HEK293 (cell line): ENCODE measurements at regions not wholly inside any gene's neighbourhood (a gene's known extent, or its start where the extent isn't known, plus 50 kb on each side); places are given as distances from the start of the nearest gene placed in this dataset.

Experiments
- CTCF ChIA-PET: fragments of 350-600 bp; formaldehyde crosslinking; extraction: SDS; loops from one replicate; lab custom pipeline; 2021; ENCODE audit warnings: antibody characterized with exemption; lab: Yijun Ruan, JAX
- POLR2A ChIA-PET: fragments of 300-600 bp; formaldehyde crosslinking; extraction: SDS; loops from one replicate; lab custom pipeline; 2020; ENCODE audit warnings: antibody characterized with exemption, inconsistent platforms; lab: Yijun Ruan, JAX
- H3K27ac ChIP-seq: fragments of 200-500 bp; sonication (Bioruptor generic); 2 replicates; pipeline ENCODE4 v1.5.1; 2014; ENCODE audit warnings: low read depth, low read length, control low read depth, inconsistent platforms; ENCODE audit errors: extremely low read depth
- H3K36me3 ChIP-seq, 2 experiments: fragments of 200-500 bp in 1 of 2; sonication (Bioruptor generic) in 1 of 2; 1 replicate in 1 of 2; 2 replicates in 1 of 2; pipeline ENCODE4 v1.5.1; 2014 to 2017; ENCODE audit warnings: inconsistent platforms in 2 of 2, low read length in 2 of 2; ENCODE audit not compliant: control insufficient read depth in 2 of 2, insufficient read depth in 1 of 2
- H3K4me1 ChIP-seq: fragments of 200-500 bp; sonication (Bioruptor generic); 2 replicates; pipeline ENCODE4 v1.5.1; 2014; ENCODE audit warnings: mild to moderate bottlenecking, low read length, inconsistent platforms; ENCODE audit not compliant: control insufficient read depth, insufficient read depth
- H3K4me3 ChIP-seq: 2 replicates; pipeline ENCODE4 v1.5.1; 2011; ENCODE audit warnings: low read depth, mild to moderate bottlenecking, control low read depth, low read length, moderate library complexity
- H3K9me3 ChIP-seq: fragments of 200-500 bp; sonication (Bioruptor generic); 2 replicates; pipeline ENCODE4 v1.5.1; 2014; ENCODE audit warnings: low read depth, low read length, inconsistent platforms; ENCODE audit not compliant: control insufficient read depth, insufficient read depth
- OSR2 ChIP-seq: fragments of 450-650 bp; formaldehyde crosslinking; IDR thresholded peaks from 2 replicates; pipeline ENCODE4 v1.5.1; 2016; ENCODE audit warnings: missing biosample characterization, missing genetic modification characterization
- RBAK ChIP-seq: fragments of 450-650 bp; formaldehyde crosslinking; IDR thresholded peaks from 2 replicates; pipeline ENCODE4 v1.5.1; 2016; ENCODE audit warnings: missing biosample characterization, missing genetic modification characterization
- YY1 ChIP-seq: fragments of 450-650 bp; formaldehyde crosslinking; IDR thresholded peaks from 2 replicates; pipeline ENCODE4 v1.5.1; 2018; ENCODE audit warnings: missing biosample characterization, missing genetic modification characterization
- ZBTB1 ChIP-seq: fragments of 450-650 bp; formaldehyde crosslinking; IDR thresholded peaks from 2 replicates; pipeline ENCODE4 v1.5.1; 2016; ENCODE audit warnings: missing biosample characterization, missing genetic modification characterization
- ZBTB20 ChIP-seq: fragments of 450-650 bp; formaldehyde crosslinking; IDR thresholded peaks from 2 replicates; pipeline ENCODE4 v1.5.1; 2016; ENCODE audit warnings: missing biosample characterization, missing genetic modification characterization
- ZNF10 ChIP-seq: fragments of 450-650 bp; formaldehyde crosslinking; IDR thresholded peaks from 2 replicates; pipeline ENCODE4 v1.5.1; 2017; ENCODE audit warnings: missing biosample characterization, missing genetic modification characterization
- ZNF19 ChIP-seq: fragments of 450-650 bp; formaldehyde crosslinking; IDR thresholded peaks from 2 replicates; pipeline ENCODE4; 2016; ENCODE audit warnings: missing biosample characterization, missing genetic modification characterization, low read depth
- ZNF2 ChIP-seq: fragments of 450-650 bp; formaldehyde crosslinking; IDR thresholded peaks from 2 replicates; pipeline ENCODE4 v1.5.1; 2016; ENCODE audit warnings: missing biosample characterization, missing genetic modification characterization
- ZNF239 ChIP-seq: fragments of 450-650 bp; formaldehyde crosslinking; IDR thresholded peaks from 2 replicates; pipeline ENCODE4 v1.5.1; 2016; ENCODE audit warnings: missing biosample characterization, missing genetic modification characterization
- ZNF248 ChIP-seq: fragments of 450-650 bp; formaldehyde crosslinking; IDR thresholded peaks from 2 replicates; pipeline ENCODE4 v1.5.1; 2017; ENCODE audit warnings: missing biosample characterization, missing genetic modification characterization
- ZNF335 ChIP-seq: fragments of 450-650 bp; formaldehyde crosslinking; conservative IDR thresholded peaks from 2 replicates; pipeline ENCODE4 v1.5.1; 2016; ENCODE audit warnings: missing biosample characterization, missing genetic modification characterization
- ZNF558 ChIP-seq: fragments of 450-650 bp; formaldehyde crosslinking; IDR thresholded peaks from 2 replicates; pipeline ENCODE4 v1.5.1; 2016; ENCODE audit warnings: missing biosample characterization, missing genetic modification characterization
- ZNF560 ChIP-seq: fragments of 450-650 bp; formaldehyde crosslinking; IDR thresholded peaks from 2 replicates; pipeline ENCODE4 v1.5.1; 2017; ENCODE audit warnings: missing biosample characterization, missing genetic modification characterization, borderline replicate concordance
- ZNF701 ChIP-seq: fragments of 450-650 bp; formaldehyde crosslinking; IDR thresholded peaks from 2 replicates; pipeline ENCODE4 v1.5.1; 2016; ENCODE audit warnings: missing biosample characterization, missing genetic modification characterization
- ZNF768 ChIP-seq: fragments of 450-650 bp; formaldehyde crosslinking; IDR thresholded peaks from 2 replicates; pipeline ENCODE4 v1.5.1; 2018; ENCODE audit warnings: missing biosample characterization, mild to moderate bottlenecking, missing genetic modification characterization
- ZNF837 ChIP-seq: fragments of 450-650 bp; formaldehyde crosslinking; IDR thresholded peaks from 2 replicates; pipeline ENCODE4 v1.5.1; 2016; ENCODE audit warnings: missing biosample characterization, missing genetic modification characterization
- TF ChIP-seq, protein P1 (sequence below): fragments of 450-650 bp; formaldehyde crosslinking; IDR thresholded peaks from 2 replicates; pipeline ENCODE4 v1.5.1; 2016; ENCODE audit warnings: missing biosample characterization, missing genetic modification characterization
- TF ChIP-seq, protein P2 (sequence below): fragments of 450-650 bp; formaldehyde crosslinking; IDR thresholded peaks from 2 replicates; pipeline ENCODE4 v1.5.1; 2016; ENCODE audit warnings: missing biosample characterization, missing genetic modification characterization
- TF ChIP-seq, protein P3 (sequence below): fragments of 450-650 bp; formaldehyde crosslinking; IDR thresholded peaks from 2 replicates; pipeline ENCODE4 v1.5.1; 2016; ENCODE audit warnings: missing biosample characterization, missing genetic modification characterization
- TF ChIP-seq, protein P4 (sequence below): fragments of 450-650 bp; formaldehyde crosslinking; IDR thresholded peaks from 2 replicates; pipeline ENCODE4 v1.5.1; 2016; ENCODE audit warnings: missing biosample characterization, missing genetic modification characterization, low read depth
- TF ChIP-seq, protein P5 (sequence below): fragments of 450-650 bp; formaldehyde crosslinking; IDR thresholded peaks from 2 replicates; pipeline ENCODE4 v1.5.1; 2016; ENCODE audit warnings: missing biosample characterization, missing genetic modification characterization

DNA sequence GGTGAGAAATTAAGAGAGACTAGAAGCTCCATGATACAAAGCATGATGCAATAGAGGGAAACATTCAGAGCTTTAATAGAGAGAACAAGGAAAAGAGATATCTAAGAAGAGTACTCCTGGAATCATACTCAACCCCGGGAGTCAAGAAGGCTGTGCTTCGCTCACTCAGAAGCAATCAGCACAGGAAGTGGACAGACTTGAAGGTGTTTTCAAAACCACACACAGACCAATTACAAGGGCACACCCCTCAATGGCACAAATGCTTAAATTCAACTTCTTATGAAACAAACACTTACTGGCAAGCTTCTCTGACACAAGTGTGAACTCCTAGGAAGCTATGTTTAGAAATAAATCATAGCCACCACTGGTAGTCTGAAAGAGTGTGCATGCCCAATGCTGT is 462.3 kb downstream of the GABRG2 start:
- POLR2A ChIA-PET: no interaction called here
- no peaks in the 10 kb centered on the region for H3K9me3 ChIP-seq

DNA sequence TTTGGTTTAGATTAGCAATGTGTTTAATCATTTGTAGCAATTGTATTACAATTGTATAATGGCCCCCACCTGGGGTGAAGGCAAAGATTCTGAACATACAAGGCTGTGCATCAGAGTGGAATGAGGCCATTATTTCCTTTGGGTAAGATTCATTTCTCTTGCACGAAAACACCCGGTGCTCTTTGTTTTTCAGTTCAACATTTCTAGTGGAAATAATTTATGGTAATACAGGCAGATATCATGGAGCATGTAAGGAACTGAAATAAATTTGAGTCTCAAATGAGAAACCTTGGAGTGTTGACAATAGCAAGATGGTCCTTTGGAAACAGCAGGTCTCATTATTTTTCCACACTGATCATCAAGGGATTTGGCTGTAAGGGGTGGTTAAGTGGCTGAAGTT is 475.9 kb downstream of the GABRG2 start:
- ChIA-PET POLR2A (no interaction called here), CTCF (interaction anchor here (0.7 kb wide), 1 partner anchor 1124 kb away, joined by 3 read pairs; no protein-coding TSS in a partner anchor)
- Histone ChIP-seq H3K9me3 (no peaks in the 10 kb centered on the region), H3K36me3 (no peaks in the 10 kb centered on the region), H3K27ac (no peak overlapping the region), H3K4me1 (no peaks in the 10 kb centered on the region), H3K4me3 (no peak overlapping the region)
- TF ChIP-seq, protein P1, sequence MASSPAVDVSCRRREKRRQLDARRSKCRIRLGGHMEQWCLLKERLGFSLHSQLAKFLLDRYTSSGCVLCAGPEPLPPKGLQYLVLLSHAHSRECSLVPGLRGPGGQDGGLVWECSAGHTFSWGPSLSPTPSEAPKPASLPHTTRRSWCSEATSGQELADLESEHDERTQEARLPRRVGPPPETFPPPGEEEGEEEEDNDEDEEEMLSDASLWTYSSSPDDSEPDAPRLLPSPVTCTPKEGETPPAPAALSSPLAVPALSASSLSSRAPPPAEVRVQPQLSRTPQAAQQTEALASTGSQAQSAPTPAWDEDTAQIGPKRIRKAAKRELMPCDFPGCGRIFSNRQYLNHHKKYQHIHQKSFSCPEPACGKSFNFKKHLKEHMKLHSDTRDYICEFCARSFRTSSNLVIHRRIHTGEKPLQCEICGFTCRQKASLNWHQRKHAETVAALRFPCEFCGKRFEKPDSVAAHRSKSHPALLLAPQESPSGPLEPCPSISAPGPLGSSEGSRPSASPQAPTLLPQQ (tag by site-specific recombination): no peak
- no peak for TF ChIP-seq ZNF248 (tag by site-specific recombination)
- TF ChIP-seq, protein P2, sequence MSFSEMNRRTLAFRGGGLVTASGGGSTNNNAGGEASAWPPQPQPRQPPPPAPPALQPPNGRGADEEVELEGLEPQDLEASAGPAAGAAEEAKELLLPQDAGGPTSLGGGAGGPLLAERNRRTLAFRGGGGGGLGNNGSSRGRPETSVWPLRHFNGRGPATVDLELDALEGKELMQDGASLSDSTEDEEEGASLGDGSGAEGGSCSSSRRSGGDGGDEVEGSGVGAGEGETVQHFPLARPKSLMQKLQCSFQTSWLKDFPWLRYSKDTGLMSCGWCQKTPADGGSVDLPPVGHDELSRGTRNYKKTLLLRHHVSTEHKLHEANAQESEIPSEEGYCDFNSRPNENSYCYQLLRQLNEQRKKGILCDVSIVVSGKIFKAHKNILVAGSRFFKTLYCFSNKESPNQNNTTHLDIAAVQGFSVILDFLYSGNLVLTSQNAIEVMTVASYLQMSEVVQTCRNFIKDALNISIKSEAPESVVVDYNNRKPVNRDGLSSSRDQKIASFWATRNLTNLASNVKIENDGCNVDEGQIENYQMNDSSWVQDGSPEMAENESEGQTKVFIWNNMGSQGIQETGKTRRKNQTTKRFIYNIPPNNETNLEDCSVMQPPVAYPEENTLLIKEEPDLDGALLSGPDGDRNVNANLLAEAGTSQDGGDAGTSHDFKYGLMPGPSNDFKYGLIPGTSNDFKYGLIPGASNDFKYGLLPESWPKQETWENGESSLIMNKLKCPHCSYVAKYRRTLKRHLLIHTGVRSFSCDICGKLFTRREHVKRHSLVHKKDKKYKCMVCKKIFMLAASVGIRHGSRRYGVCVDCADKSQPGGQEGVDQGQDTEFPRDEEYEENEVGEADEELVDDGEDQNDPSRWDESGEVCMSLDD (tag by site-specific recombination): no peak
- TF ChIP-seq ZNF837 (tag by site-specific recombination): no peak
- no peak for TF ChIP-seq ZNF558 (tag by site-specific recombination)
- no peak for TF ChIP-seq ZNF701 (tag by site-specific recombination)
- TF ChIP-seq, protein P3, sequence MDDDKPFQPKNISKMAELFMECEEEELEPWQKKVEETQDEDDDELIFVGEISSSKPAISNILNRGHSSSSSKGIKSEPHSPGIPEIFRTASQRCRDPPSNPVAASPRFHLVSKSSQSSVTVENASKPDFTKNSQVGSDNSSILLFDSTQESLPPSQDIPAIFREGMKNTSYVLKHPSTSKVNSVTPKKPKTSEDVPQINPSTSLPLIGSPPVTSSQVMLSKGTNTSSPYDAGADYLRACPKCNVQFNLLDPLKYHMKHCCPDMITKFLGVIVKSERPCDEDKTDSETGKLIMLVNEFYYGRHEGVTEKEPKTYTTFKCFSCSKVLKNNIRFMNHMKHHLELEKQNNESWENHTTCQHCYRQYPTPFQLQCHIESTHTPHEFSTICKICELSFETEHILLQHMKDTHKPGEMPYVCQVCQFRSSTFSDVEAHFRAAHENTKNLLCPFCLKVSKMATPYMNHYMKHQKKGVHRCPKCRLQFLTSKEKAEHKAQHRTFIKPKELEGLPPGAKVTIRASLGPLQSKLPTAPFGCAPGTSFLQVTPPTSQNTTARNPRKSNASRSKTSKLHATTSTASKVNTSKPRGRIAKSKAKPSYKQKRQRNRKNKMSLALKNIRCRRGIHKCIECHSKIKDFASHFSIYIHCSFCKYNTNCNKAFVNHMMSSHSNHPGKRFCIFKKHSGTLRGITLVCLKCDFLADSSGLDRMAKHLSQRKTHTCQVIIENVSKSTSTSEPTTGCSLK (tag by site-specific recombination): no peak
- no peak for TF ChIP-seq ZNF560 (tag by site-specific recombination)
- no peak for TF ChIP-seq ZBTB20 (tag by site-specific recombination)

More for the DNA sequence above, 462.3 kb downstream of the GABRG2 start:
- no peak for TF ChIP-seq ZNF837 (tag by site-specific recombination)
- no peak for TF ChIP-seq OSR2 (tag by site-specific recombination)
- no peak for TF ChIP-seq RBAK (tag by site-specific recombination)
- TF ChIP-seq ZBTB1 (tag by site-specific recombination): no peak
- TF ChIP-seq ZNF10 (tag by site-specific recombination): no peak
- no peak for TF ChIP-seq ZNF239
- no peak for TF ChIP-seq YY1 (tag by site-specific recombination)
- TF ChIP-seq, protein P4, sequence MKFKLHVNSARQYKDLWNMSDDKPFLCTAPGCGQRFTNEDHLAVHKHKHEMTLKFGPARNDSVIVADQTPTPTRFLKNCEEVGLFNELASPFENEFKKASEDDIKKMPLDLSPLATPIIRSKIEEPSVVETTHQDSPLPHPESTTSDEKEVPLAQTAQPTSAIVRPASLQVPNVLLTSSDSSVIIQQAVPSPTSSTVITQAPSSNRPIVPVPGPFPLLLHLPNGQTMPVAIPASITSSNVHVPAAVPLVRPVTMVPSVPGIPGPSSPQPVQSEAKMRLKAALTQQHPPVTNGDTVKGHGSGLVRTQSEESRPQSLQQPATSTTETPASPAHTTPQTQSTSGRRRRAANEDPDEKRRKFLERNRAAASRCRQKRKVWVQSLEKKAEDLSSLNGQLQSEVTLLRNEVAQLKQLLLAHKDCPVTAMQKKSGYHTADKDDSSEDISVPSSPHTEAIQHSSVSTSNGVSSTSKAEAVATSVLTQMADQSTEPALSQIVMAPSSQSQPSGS (tag by site-specific recombination): no peak
- TF ChIP-seq, protein P5, sequence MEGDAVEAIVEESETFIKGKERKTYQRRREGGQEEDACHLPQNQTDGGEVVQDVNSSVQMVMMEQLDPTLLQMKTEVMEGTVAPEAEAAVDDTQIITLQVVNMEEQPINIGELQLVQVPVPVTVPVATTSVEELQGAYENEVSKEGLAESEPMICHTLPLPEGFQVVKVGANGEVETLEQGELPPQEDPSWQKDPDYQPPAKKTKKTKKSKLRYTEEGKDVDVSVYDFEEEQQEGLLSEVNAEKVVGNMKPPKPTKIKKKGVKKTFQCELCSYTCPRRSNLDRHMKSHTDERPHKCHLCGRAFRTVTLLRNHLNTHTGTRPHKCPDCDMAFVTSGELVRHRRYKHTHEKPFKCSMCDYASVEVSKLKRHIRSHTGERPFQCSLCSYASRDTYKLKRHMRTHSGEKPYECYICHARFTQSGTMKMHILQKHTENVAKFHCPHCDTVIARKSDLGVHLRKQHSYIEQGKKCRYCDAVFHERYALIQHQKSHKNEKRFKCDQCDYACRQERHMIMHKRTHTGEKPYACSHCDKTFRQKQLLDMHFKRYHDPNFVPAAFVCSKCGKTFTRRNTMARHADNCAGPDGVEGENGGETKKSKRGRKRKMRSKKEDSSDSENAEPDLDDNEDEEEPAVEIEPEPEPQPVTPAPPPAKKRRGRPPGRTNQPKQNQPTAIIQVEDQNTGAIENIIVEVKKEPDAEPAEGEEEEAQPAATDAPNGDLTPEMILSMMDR: no peak
- TF ChIP-seq ZNF768 (tag by site-specific recombination): no peak
- no peak for TF ChIP-seq ZNF2 (tag by site-specific recombination)
- TF ChIP-seq ZNF19 (tag by site-specific recombination): no peak
- TF ChIP-seq ZNF335 (tag by site-specific recombination): no peak
- TF ChIP-seq, all 188 proteins: peak for 0
- CTCF ChIA-PET: no interaction called here
- Histone ChIP-seq H3K4me1 (no peaks in the 10 kb centered on the region), H3K4me3 (no peak overlapping the region), H3K36me3 (no peaks in the 10 kb centered on the region), H3K27ac (no peak overlapping the region)
